Kidney epithelial cell (primary cell): ENCODE measurements at regions not wholly inside any gene's neighbourhood (a gene's known extent, or its start where the extent isn't known, plus 50 kb on each side); places are given as distances from the start of the nearest gene placed in this dataset.

ENCODE experiments used
- DNase-seq: peaks from one replicate; pipeline ENCODE4 v3.0.0-alpha.2; 2010; ENCODE audit warnings: low read depth
- H3K27me3 ChIP-seq: 2 replicates; pipeline ENCODE4 v1.6.0; 2011; ENCODE audit warnings: low read length; ENCODE audit not compliant: control insufficient read depth, insufficient read depth
- H3K36me3 ChIP-seq: 2 replicates; pipeline ENCODE4 v1.5.1; 2011; ENCODE audit warnings: low read length; ENCODE audit not compliant: control insufficient read depth, insufficient read depth
- H3K4me3 ChIP-seq: 2 replicates; pipeline ENCODE4 v1.5.1; 2011; ENCODE audit warnings: low read depth, mild to moderate bottlenecking, control low read depth, low read length
- TF ChIP-seq, protein P1 (sequence below): IDR thresholded peaks from 2 replicates; pipeline ENCODE4 v1.5.1; 2011; ENCODE audit warnings: mild to moderate bottlenecking, moderate library complexity, low read length, control low read depth, inconsistent platforms; ENCODE audit not compliant: insufficient read depth, poor library complexity, severe bottlenecking

DNA sequence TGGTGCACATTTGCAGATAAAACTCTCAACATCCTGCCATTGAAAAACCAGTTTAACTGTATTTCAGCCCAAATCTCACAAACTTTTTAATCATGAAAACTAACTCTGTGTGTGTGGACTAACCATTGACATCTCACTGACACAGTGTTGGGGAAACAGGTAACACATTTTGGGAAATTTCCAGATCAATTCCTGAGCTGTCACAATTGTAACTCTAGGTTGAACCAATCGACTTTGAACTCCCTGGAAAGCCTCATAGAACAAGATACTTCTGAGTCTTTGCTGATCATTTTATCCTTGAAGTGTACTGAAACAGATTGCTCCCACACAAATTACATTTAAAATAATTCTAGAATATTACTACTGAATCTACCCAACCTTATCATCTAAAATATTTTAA lies 667.9 kb upstream of the NR2F2 start:
- TF ChIP-seq, protein P1, sequence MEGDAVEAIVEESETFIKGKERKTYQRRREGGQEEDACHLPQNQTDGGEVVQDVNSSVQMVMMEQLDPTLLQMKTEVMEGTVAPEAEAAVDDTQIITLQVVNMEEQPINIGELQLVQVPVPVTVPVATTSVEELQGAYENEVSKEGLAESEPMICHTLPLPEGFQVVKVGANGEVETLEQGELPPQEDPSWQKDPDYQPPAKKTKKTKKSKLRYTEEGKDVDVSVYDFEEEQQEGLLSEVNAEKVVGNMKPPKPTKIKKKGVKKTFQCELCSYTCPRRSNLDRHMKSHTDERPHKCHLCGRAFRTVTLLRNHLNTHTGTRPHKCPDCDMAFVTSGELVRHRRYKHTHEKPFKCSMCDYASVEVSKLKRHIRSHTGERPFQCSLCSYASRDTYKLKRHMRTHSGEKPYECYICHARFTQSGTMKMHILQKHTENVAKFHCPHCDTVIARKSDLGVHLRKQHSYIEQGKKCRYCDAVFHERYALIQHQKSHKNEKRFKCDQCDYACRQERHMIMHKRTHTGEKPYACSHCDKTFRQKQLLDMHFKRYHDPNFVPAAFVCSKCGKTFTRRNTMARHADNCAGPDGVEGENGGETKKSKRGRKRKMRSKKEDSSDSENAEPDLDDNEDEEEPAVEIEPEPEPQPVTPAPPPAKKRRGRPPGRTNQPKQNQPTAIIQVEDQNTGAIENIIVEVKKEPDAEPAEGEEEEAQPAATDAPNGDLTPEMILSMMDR, result no peak
- Histone ChIP-seq H3K4me3 (no peak overlapping the region), H3K27me3 (no peaks in the 10 kb centered on the region), H3K36me3 (no peaks in the 10 kb centered on the region)
- no peak for DNase-seq

DNA sequence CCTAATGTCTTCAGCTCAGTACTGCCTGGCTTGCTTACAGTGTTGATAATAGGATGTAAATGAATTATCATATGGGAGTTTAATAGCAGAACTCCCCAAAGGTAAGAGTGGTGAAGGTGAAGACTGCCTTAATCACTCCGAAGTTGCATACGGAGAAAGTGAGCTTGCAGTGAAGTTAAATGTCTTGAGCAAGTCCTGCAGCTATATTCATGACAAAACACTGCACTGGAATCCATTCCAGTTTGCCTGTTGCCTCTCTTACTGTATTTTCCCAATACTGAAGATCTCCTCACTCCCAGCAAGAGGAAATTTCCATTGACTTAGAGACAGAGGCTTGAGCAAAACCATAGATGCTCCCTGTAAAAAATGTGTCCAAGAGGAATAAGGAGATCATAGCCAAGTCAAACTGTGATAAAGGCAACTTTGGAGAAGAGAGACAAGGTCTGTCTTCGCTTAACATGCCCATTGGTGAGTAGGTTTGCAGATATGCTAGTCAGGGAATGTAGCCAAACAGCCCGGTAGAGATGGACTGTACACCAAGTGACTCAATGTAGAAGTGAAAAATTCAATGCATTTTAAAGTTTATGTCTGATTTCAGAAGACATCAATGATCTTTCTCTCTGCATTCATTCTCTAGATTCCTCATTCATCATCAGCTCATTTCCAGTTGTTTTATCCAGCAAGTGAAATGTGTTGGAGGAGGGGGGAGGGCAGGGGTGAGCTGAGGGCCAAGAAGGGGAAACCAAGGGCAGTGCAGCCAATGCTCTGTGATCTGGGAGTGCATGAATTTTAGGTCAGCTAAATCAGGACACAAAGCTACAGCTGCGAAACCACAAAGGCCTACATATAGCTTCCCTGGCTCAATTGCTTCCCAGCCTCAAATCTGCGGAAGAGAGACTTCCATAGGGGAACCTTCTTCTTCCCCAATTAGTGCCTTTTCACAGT lies 667.1 kb upstream of the NR2F2 start:
- DNase-seq, result no peak
- H3K27me3 ChIP-seq, result no peaks in the 10 kb centered on the region
- H3K36me3 ChIP-seq, result no peaks in the 10 kb centered on the region
- no peak overlapping the region for H3K4me3 ChIP-seq
- TF ChIP-seq, protein P1, result no peak

DNA sequence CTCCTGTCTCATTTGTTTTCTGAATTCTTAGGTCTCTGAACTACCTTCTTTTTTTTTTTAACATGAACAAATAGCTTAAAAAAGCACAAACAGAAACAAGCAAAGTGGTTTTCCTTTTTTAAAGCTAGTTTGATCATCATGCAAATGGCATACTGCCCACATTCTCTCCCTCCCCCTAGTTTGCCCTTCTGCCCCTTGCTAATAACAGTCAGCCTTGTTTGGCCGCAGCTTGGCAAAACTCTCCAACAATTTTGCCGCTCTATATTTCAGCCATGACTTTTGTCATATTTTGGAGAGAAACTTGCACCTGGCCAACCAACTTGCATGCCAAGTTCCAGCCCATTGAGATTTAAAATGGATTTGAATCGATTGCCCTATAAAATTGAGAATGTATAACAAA lies 666.0 kb upstream of the NR2F2 start:
- no peak for DNase-seq

DNA sequence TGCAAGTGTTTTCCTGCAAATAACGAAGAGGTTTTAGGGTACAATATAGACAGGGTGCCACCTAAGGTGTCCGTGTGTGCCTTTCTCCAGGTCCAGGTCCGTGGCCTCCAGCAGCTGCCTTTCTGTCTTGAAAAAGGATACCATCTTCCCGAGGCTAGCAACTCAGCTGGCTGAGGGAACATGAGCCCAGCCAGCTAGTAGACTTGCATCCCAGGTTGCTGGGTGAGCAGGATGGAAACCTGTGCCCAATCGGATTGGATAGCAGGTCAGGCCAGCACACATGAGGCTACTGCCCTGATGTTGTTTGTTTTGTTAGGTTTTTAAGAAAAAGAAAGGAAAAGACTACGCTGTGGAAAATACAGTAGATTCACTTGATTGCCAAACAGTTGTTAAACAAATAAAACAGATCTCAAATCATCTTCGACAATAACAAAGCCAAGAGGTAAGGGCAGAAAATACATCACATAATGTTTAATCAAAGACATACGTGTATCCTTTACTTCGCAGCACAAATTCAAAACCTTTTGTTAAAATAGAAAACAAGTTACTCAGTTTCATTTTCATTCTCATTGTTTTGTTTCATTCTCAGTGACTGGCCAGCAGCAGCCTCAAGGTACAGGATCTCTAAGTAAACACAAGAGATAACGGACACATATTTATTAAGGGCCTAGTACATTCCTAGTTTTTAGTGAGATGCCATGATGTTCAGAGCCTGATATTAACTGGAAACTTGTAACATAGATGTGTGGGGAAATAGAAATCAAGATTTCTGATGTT lies 661.2 kb upstream of the NR2F2 start:
- TF ChIP-seq, protein P1, result no peak
- no peak for DNase-seq

More for the DNA sequence above, 666.0 kb upstream of the NR2F2 start:
- H3K27me3 ChIP-seq, result no peaks in the 10 kb centered on the region
- TF ChIP-seq, protein P1, result no peak
- H3K4me3 ChIP-seq, result no peak overlapping the region
- no peaks in the 10 kb centered on the region for H3K36me3 ChIP-seq

DNA sequence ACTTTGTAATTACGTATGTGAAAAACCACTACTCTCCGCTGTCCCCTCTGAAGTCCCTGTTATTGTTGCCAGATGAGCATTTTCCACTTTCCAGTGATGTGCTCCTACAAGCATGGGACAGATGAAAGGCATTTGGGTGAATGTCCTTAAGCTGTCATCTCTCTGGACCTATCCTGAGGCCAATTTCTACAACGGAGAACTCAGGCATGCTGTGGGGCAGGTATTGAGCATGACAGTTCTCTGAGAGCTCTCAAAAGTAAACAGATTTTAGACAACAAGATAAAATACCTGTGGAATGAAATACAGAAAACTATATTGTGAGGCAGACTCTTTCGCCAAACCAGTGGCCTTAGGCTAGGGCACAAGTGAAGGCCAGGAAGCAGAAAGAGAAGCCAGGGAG lies 656.5 kb upstream of the NR2F2 start:
- Histone ChIP-seq H3K27me3 (no peaks in the 10 kb centered on the region), H3K4me3 (no peak overlapping the region), H3K36me3 (no peaks in the 10 kb centered on the region)
- DNase-seq, result no peak
- TF ChIP-seq, protein P1, result no peak

More for the DNA sequence above, 661.2 kb upstream of the NR2F2 start:
- H3K4me3 ChIP-seq, result no peak overlapping the region
- no peaks in the 10 kb centered on the region for H3K27me3 ChIP-seq
- no peaks in the 10 kb centered on the region for H3K36me3 ChIP-seq
